HG03045 (cell line): ENCODE measurements at regions not wholly inside any gene's neighbourhood (a gene's known extent, or its start where the extent isn't known, plus 50 kb on each side); places are given as distances from the start of the nearest gene placed in this dataset.

Experiments used
- ATAC-seq: cut with Tn5 transposase; IDR thresholded peaks from one replicate; pipeline ENCODE4 v1.9.1; 2021; ENCODE audit warnings: mild to moderate bottlenecking, moderate library complexity; ENCODE audit not compliant: unreplicated experiment

- no peak for ATAC-seq
Measured at GRCh38 chr1:56418151-56418631, 161.2 kb downstream of the PLPP3 start.

DNA sequence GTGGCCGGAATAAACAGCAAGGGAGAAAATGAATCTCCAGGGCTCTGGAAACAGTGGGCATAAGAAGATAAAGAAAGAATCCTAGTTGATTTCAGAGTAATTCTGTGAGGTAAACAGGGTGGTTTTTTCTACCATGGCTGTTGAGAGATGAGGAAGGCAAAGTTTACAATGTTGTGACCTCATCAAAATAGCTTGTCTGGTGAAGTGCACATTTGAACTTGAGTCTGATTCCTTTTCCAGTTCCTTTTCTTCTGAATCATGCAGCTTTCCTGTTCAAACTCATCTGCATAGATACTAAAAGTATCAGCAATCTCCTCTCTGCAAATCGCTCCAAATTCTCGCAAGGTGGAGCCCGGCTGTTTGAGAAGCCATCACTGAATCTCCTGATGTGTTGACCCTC, 161.7 kb downstream of the PLPP3 start:
- no peak for ATAC-seq

DNA sequence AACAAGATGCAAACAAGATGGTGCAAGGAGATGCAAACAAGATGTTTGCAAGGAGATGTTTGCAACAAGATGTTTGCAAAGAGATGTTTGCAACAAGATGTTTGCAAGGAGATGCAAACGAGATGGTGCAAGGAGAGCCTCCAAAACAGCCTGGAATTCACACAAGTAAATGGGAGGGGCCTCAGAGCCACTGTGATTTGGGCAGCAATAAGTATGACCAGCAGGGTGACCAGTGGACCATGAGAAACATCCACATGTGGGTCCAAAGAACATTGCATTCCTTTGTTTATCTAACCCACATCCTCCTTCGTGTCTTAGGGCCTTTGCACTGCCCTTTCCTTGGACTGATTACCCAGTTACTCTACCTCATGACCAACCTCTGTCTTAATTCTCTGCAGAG, 162.9 kb downstream of the PLPP3 start:
- ATAC-seq = no peak

DNA sequence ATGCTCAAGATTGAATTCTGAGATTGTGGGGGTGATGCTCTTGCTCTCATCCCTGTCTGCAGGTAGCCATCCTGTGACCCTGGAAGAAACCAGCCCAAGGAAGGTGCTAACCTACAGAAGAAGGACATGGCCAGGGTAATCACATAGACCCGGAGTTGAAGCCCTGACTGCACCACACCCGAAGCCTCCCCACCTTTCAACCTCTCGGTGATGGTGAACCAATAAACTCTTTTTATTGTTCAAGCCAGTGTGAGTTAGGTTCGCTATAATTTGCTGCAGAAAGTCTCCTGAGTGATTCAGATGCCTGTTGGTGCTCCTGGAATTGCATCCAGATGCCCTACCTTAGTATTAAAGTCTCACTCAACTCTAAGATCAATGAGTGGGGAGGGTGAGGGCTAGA, 163.6 kb downstream of the PLPP3 start:
- no peak for ATAC-seq

GRCh38 chr1:56415258-56415657, 164.1 kb downstream of the PLPP3 start:
- ATAC-seq = no peak

DNA sequence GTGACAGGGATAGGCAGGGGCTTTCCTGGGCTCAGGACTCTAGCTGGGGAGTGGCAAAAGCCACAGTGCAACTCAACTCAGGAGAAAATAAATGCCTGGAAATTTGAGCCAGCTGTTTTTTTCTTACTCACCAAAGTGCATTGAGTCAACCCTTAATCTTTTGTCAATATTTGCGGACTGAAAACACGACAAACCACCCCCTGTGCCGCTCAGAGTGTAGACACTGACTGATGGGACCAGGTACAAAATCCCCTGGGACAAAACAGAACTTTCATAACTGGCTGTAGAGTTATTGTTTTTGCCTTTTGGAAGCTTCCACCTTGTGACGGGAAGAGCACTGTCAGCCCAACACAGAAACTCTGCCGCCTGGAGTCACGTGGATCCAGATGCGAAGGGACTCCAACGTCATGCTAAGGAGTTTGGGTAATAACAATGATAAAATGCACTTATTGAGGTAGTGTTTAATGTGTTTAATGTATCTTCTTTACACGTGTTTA, 164.6 kb downstream of the PLPP3 start:
- no peak for ATAC-seq

DNA sequence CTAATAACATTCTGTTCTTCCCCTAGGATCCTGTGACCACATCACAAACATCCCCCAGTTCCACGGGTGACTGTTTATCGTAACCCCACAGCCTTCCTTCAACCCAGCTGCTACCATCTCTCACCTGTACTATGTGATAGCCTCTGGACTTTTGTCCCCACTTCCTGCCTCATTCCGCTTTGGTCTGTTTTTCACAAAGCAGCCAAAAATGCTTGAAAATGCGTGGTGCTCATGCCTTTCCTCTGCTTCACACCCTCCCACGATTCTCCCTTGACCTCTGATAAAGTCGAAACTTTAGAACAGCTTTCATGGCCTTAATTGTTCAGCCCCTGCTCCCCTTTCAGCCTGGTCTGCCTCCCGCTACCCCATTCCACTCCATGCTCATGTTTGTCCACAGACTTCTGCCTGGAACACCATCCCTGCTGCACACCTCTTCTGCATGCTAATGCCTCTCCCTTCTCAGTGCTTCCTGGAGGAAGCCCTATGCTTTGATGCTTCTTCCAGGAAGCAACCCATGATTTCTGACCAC, 165.6 kb downstream of the PLPP3 start:
- no peak for ATAC-seq

GRCh38 chr1:56411484-56412180, 167.7 kb downstream of the PLPP3 start:
- ATAC-seq = no peak

GRCh38 chr1:56411021-56411420, 168.3 kb downstream of the PLPP3 start:
- no peak for ATAC-seq

GRCh38 chr1:56410405-56410804, 169.0 kb downstream of the PLPP3 start:
- ATAC-seq = no peak

DNA sequence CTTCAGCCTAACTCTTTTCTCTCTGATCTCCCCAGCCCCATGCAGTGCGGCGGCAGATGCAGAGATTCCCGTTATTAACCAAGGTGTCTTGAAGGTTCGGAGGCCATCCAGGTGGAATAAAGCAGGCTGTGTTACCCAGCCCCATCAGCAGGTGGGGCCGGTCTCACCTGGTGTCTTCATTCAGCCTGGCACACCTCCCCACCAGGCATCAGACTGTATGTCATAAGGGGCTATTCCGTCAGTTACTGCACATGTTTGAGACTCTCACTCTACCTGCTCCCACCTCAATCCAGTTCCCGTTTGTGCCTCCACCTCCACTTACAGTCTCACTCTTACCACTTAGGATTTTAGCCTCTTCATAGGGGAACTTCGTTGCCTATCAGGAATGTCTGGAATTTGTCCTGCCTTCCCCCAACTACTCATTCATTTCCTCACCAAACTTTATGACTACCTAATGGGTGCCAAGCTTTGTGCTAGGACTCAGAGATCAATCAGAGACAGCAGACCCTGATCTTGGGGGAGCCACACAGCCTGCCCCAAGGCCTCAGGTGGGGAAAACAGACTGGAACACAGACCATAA, 170.2 kb downstream of the PLPP3 start:
- ATAC-seq = no peak

- no peak for ATAC-seq
Measured at GRCh38 chr1:56406821-56407220, 172.5 kb downstream of the PLPP3 start.

- no peak for ATAC-seq
Measured at GRCh38 chr1:56404561-56405030, 174.8 kb downstream of the PLPP3 start.

GRCh38 chr1:56404066-56404465, 175.3 kb downstream of the PLPP3 start:
- no peak for ATAC-seq

GRCh38 chr1:56403321-56403720, 176.0 kb downstream of the PLPP3 start:
- no peak for ATAC-seq

DNA sequence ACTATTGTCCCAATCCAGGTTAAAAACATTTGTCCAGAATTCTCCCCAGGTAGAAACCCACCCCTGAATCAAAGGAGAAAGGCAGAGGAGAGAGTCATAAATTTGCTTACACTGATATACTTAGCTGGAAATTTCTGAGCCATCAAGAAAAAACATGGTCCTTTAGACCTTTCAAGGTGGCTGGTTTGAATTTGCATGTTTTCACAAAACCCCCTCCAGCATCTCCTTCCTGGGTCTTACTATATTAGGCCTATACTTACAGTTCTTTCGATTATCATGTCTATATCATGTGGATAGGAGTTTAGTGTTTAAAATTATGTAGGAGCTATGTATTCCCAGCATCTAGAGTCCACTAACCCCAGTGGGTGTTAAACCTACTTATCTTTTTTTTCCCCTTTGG, 178.2 kb downstream of the PLPP3 start:
- ATAC-seq = no peak

- no peak for ATAC-seq
Measured at GRCh38 chr1:56400526-56400925, 178.8 kb downstream of the PLPP3 start.

GRCh38 chr1:56399795-56400194, 179.6 kb downstream of the PLPP3 start:
- no peak for ATAC-seq

- ATAC-seq = no peak
Measured at GRCh38 chr1:56399326-56399725, 180.0 kb downstream of the PLPP3 start.

GRCh38 chr1:56397811-56398231, 181.5 kb downstream of the PLPP3 start:
- no peak for ATAC-seq

- no peak for ATAC-seq
Measured at GRCh38 chr1:56397409-56397808, 182.0 kb downstream of the PLPP3 start.

GRCh38 chr1:56396581-56396980, 182.8 kb downstream of the PLPP3 start:
- ATAC-seq = no peak
